HG03439 (cell line): ENCODE measurements at regions not wholly inside any gene's neighbourhood (a gene's known extent, or its start where the extent isn't known, plus 50 kb on each side); places are given as distances from the start of the nearest gene placed in this dataset.
"Not testable (repeated sequence)": the region's sequence is repeated elsewhere in the genome, so short reads cannot be mapped to it uniquely, and the experiment has no call there.

Source experiments
- ATAC-seq: cut with Tn5 transposase; IDR thresholded peaks from one replicate; pipeline ENCODE4 v1.9.1; 2021; ENCODE audit warnings: mild to moderate bottlenecking, moderate library complexity; ENCODE audit not compliant: unreplicated experiment

DNA sequence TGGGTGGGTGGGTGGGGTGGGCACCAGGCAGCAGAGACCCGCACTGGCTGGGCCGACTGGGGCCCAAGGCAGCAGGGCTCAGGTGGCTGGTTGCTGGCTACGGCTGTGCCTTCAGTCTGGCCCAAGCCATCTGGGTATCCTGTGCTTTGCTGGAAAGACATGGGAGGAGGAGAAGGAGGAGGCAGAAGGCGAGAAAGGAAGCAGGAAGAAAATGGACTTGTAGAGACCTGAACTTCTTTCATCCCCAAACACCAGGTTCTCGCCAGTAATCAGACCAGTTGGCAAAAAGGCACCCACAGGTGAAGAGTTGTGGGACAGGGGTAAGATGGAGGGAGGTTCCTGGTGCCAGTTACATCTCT, 78.8 kb downstream of the IGLL1 start:
- ATAC-seq, result no peak

DNA sequence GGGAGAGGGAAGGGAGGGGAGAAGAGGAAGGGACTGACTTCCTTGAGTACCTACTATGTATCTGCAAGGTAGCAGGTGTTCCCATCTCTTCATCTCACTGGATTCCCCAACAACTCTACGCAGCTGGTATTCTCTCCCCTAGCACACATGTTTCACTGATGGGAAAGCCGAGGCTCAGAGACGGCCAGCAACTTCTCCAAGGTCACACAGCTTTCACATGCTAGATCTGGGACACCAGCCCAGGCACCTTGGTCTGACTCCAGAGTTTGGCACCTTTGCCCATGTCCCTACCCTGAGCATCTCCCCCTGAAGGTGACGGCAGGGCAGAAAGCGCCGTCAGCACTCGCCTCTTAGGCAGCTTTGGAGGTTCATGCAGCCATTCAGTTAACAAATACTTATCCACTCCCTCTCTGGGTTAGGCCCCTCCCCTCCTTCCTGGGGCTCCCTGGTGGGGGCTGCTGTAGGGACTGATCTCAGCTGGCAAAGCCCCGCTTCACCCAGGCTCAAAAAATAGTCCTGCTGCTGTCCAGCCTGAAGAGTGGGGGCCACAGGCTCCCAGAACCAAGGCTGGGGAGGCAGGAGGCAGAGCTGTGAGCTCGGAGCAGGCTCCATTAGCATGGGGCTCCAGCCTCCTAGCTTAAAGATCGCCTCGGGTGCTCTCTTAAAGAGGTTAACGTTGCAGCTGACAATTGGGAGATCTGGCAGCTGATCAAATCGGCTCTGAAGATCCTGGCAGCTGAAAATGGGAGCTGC, 79.4 kb downstream of the IGLL1 start:
- ATAC-seq, result no peak

DNA sequence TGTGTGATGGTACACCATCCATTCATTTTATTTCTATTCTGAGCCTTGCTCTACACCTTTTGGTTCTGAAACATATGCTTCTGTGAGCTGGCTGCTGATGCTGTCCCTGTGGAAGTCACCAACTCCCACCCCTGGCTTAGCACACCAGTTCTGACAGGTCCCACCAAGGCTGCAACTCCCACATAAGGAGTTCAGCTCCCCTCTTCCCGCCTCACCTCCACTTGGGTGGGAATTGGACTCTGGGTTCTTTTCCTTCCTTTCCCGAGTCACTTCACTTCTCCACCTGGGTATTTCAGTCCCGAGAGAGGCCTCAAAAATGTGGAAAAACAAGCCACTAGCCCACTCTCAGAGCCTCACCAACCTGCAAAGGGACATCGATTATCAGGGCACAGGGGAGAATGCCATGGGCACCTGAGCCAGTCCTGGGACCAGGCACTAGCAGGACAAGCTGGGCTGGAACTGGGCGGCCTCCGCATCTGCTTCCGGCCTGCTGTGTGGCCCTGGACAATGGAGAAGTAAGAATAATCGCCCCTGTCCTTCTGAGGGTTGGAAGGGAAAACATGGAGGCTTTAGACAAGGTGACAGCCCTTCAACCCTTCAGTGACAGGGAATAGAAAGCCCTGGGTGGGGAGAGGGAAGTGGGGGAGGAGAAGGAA, 80.1 kb downstream of the IGLL1 start:
- ATAC-seq, result no peak

DNA sequence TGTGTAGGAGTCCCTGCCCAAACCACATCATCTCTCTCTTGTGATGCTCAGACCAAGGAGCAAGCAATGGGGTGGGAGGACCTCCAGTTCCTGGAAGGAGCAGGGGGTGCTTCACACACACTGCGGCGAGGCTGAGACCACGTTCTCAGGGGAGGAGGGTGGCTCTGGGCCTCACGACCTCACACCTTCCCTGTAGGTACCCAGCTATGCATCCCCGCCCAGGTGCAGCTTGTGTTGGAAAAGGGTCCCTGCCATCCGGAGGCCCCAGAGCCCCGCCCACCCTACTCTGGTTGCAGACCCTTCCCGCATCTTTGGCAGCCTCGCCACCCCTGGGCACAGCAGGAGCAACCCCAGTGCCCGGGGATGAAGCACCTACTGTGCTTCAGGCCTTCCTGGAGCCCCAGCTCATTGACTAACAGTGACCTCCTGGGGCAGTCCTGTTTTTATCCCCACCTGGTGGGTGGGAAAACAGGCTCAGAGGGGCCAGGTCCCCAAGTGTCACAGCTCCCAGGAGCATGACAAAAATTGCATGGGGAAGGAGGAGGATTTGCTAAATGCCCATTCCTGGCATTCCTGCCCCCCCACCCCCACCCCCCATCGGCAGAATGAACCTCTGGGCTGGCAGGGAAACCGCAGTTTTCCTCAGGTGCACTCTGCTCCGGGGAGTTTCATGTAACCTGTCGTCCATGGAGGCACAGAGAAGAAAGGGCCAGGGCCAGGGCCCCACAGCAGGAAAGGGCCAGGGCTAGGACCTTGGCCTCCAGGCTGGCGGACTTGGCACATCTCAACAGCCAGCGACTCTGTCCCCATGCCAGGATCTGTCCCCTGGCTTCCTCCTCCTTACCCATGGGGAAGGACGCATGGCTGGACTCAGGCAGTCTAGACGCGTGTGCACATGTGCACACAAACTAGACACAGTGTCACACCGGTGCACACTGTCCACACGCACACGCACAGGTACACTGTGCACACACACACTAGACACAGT, 81.0 kb downstream of the IGLL1 start:
- ATAC-seq, result no peak

DNA sequence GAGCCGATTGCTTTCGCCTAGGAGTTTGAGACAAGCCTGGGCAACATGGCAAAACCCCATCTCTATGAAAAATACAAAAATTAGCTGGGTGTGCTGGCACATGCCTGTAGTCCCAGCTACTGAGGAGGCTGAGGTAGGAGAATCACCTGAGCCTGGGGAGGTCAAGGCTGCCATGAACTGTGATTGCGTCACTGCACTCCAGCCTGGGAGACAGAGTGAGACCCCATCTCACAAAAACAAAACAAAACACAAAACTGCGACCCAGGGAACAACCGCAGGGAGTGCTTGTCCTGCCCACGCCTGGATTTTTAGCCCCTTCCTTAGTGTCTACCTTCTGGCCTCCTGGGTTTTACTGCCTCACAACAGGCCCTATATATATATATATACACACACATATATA, 82.2 kb downstream of the IGLL1 start:
- not testable (repeated sequence) for ATAC-seq

DNA sequence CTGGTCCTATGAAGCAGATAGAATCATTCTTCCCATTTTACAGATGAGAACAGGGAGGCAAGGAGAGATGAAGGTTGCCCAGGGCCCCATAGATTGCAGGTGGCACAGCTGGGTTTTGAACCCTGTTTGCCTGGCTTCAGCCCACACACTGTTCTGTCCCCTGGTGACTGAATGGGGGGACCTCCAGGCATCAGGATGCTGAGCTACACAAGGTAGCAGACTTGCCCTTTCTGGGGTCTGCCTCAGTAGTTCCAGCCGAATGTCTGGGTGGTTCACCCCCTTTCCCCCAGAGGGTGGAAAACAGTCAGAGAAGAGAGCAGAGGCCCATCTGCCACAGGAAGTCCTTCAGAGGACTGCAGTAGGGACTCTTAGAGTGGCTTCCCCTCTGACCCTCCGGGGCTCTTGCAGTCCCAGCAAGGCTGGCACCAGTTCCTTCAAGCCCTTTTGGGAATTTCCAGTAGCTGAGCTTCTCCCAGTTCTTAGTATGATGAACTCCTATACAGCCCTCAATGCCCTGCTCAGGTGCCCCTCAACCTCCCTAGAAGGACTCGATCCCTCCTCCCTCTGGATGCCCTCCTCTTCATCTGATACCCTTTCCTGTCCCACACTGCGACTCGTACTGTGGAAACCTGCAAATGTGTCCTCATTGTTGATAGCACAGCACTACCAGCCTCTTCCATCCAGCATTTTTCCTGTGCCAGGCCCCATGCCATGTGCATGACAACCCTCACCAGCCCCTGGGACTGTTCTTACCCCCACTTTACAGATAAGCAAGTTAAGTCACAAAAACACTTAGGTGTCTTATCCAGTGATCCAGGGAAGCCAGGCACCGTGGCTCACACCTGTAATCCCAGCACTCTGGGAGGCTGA, 82.8 kb downstream of the IGLL1 start:
- no peak for ATAC-seq

DNA sequence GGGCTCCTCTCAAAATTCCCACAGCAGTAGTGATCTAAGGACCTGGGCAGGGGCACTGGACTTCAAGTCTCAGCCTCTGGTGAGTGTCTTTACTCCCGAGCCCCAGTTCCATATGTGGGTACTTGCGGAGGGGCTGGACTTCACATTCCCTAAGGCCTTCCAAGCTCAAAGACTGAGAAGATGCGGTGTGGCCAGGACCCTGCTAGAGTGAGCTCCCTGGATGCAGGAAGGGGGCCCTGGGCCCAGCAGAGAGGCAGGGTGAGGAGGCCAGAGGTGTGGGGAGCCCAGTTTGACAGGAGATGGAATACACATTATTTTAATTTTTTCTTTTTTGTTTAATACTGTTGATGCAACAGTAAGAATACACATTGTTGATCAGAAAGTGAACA, 83.7 kb downstream of the IGLL1 start:
- no peak for ATAC-seq

DNA sequence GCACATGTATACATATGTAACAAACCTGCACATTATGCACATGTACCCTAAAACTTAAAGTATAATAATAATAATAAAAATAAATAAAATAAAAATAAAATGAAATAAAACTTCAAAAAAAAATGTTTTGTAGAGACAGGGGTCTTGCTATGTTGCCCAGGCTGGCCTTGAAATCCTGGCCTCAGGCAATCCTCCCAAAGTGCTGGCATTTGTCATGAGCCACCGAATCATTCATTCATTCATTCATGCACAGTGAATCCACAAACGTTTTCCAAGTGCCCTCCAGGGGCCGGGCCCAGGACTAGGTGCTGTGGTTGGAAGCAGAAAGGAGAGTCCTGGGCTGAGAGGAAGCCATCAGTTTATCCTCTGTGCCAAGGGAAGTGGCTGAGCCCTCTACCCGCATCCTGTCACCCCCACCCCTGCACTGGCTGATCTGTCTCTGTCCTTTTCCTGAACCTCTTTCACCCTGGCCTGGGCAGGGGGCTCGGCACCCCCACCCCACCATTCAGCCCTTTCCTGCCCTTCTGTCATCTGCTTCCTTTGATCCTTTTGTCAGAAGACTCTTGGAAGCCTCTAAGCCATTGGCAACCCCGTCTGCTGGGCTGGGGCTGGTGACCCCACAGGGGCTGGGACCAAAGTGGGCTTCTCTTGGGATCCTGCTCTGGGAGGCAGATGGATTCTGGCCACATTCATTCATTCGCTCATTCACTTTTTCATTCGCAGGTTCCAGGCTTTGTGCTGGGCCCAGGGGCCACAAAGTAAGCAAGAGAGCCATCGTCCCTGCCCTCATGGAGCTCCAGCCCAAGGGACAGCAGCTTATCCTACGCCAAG, 84.3 kb downstream of the IGLL1 start:
- ATAC-seq, result no peak

DNA sequence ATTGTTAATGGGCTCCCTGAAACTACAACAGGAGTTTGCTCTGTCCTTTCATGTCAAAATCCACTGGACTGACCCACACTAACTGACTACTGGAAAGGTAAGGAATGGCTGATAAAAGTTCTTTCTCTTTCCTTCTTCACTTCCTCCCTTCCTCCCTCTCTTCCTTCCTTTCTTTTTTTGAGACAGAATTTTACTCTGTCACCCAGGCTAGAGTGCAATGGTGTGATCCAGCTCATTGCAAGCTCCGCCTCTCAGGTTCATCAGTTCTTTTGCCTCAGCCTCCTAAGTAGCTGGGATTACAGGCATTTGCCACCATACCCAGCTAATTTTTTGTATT, 85.2 kb downstream of the IGLL1 start:
- no peak for ATAC-seq

DNA sequence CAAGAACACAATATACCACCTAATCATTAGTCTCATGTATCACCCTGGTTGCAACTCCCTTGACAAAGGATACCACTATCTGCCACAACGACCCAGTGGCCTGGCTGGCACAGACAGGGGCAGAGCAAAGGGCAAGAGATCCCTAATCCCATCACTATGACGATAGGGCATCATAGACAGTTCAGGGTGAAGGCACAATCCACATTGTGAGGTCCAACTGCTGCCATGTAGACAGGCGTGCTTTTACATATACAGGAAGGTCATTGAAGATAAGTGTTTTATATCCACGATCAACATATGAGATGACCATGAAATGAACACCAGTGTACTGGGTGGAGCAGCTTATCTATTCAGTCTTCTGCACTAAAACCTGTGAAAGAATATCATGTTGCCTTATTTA, 94.6 kb downstream of the IGLL1 start:
- ATAC-seq, result peak; percentile 78

DNA sequence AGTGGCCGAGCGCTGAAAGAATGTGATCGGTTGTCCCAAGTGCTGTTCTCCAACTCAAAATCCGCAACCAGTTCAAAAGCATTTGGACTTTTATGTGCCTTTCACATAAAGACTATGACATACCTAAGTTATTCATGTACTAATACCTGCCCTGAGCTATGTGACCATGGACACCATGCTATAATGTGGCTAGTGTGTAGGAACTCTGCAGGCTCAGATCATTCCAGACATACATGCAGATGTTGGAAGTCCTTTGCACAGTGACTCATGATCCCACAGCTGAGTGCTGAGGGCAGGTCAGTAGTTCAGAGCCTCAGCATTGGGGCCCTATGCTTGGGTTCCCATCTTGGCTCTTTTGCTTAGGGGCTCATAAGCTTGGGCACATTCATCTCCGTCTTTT, 95.4 kb downstream of the IGLL1 start:
- ATAC-seq, result no peak

DNA sequence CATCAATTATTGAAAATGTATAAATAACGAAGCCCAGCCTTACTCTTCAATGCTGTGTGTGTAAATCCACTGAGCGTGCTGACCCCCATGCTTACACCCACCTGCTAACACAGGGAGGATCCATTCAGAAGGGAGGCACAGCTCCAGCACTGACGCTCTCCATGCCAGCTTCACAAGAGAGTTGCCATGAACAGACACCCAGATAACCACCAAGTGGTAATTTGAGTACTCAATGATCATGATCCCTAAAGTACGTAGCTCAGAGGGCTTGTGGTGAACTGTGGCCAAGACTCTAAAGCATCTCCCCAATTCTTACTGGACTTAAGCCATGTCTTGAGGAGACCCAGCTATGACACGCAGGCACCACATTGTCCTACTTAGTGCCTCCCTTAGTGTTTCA, 98.7 kb downstream of the IGLL1 start:
- ATAC-seq, result no peak

DNA sequence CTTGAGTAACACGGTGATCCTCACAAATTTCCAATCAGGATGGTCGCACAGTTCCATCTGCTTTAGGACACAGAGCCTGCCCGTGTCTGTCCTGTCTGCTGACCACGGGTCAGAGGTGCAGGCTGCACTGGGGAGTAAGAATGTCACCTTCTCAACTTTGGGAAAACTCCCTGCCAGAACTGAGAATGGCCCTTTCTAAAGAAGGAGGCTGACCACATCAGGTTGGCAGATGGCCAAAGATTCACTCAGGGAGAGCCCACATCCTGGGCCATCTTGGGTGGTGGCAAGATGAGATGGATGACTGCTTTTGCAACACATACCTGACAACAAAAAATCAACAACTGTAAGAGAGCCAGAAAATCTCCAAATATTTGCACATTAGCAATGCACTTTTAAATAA, 101.9 kb downstream of the IGLL1 start:
- no peak for ATAC-seq

DNA sequence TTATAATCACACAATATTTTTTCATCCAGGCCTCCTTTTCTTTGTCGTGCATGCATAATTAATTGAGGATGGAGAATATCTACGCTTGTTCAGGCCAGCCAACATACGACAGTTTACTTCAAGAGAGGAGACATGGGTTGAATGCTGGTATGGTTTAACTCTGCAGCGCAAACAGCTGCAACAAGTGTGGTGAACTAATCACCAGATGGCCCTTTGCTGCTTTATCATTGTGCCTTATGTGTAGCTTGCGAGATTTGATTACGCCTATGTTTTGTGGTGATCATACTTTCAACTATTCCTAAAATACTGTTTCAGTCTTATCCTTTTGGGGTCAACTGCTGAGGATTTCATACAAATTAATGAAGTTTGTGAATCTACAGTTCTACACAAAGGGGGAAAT, 105.6 kb downstream of the IGLL1 start:
- not testable (repeated sequence) for ATAC-seq

DNA sequence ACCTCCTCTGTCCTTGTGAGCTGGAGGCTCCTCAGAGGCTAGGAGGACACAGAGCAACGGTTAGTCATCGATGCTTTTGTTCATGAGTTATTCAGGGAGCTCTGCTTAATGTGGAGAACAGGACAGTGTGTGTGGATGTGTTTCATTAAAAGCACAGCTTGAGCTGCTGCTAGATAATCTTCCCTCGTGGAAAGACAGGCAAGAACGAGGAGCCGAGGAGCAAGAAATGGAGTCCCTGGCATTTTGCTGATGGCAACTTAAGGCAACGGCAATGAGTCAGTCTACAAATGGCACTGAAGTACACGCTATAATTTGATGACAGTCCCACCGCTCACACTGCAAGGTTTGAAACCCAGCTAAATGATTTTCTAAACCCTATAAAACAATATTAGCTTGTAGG, 106.2 kb downstream of the IGLL1 start:
- ATAC-seq, result no peak

DNA sequence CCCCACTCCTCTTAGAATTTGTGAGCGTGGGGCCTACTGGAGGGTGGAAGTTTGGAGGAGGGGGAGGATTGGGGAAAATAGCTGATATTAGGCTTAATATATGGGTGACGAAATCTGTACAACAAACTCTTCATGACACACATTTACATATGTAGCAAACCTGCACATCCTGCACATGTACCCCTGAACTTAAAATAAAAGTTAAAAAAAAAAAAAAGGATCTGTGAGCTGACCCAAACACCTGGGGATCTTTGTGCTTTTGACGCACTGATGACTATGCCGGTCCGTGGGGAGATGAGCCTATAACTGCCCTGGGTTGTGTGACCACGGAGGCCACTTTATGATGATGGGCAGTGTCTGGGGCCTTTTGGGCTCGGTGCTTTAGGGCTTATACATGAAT, 107.7 kb downstream of the IGLL1 start:
- ATAC-seq, result not testable (repeated sequence)

DNA sequence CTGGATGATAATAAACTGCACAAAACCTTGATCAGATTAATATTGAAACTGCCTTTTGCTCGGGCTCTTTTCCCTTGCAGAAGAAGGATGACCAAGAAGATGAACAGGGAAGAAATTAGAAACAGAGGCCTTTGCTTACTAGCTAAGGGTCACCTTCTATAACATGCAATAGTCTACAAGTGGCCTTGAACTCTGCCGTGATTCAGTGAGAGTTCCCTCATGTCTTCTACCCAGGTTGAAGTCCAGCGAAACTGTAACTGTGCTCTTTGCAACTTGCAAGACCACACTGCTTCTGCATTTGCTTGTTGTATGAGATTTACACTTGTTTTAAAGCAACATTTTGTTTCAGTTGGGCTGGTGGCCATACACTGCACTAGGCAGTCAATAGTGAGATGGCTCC, 108.4 kb downstream of the IGLL1 start:
- ATAC-seq, result no peak

DNA sequence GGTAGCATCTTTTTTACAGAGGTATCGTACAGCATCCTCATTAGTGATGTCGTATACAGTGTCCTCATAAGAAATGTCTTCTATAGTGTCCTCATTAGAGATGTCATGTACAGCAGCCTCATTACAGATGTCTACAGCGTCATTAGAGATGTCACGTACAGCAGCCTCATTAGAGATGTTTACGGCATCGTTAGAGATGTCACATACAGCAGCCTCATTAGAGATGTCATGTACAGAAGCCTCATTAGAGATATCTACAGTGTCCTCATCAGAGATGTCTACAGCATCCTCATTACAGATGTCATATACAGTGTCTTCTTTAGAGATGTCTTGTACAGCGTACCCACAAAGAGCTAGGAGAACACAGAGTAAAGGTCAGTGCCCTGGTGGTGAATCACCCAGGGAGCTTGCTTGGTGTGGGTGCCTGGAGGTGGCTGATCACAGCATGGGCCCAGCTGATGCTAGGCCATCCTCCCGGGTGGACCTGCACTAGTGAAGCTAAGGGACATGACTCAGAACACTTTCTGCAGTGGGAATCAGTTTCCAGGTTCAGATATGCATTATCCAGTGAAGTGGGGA, 109.2 kb downstream of the IGLL1 start:
- no peak for ATAC-seq

DNA sequence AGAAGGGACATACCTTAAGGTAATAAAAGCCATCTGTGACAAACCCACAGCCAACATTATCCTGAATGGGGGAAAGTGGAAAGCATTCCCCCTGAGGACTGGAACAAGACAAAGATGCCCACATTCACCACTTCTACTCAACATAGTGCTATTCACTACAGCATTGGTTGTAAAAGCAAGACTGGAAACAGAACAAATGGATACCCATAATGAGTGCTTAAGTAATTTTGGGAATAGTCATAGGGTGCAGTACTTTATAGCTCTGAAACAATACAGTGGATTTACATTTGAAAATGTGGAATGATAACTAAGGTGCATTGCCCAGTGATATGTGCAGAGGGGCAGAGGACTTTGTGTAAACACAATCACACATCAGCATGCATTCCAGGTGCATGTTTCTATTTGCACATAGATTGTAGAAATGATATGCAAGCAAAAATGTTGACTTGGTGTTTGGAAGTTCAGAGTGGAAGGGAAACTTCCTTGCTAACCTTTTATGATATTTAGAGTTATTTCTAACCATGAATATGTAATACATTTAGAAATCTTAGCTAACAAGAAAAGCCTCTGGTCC, 112.3 kb downstream of the IGLL1 start:
- no peak for ATAC-seq
